GM19043 (cell line): ENCODE measurements at regions not wholly inside any gene's neighbourhood (a gene's known extent, or its start where the extent isn't known, plus 50 kb on each side); places are given as distances from the start of the nearest gene placed in this dataset.
A peak's percentile ranks its signal among the peaks of the same experiment; 100 is the strongest.
"Not testable (repeated sequence)": the region's sequence is repeated elsewhere in the genome, so short reads cannot be mapped to it uniquely, and the experiment has no call there.

ENCODE experiments used
- ATAC-seq: cut with Tn5 transposase; IDR thresholded peaks from one replicate; pipeline ENCODE4 v1.9.1; 2021; ENCODE audit warnings: low read depth; ENCODE audit not compliant: unreplicated experiment

GRCh38 chr5:15116996-15117395 is 245.4 kb upstream of the ANKH start:
- no peak for ATAC-seq

GRCh38 chr5:15106530-15107283 is 235.1 kb upstream of the ANKH start:
- ATAC-seq: no peak

GRCh38 chr5:15105799-15106393 is 234.3 kb upstream of the ANKH start:
- ATAC-seq: peak; percentile 85

- no peak for ATAC-seq
These were observed 232.3 kb upstream of the ANKH start for GRCh38 chr5:15103864-15104263.

- ATAC-seq: no peak
These were observed 231.6 kb upstream of the ANKH start for GRCh38 chr5:15103130-15103529.

- ATAC-seq: no peak
These were observed 226.0 kb upstream of the ANKH start for GRCh38 chr5:15097552-15097951.

- not testable (repeated sequence) for ATAC-seq
These were observed 225.1 kb upstream of the ANKH start for GRCh38 chr5:15096686-15097085.

GRCh38 chr5:15092801-15093200 is 221.2 kb upstream of the ANKH start:
- ATAC-seq: no peak

DNA sequence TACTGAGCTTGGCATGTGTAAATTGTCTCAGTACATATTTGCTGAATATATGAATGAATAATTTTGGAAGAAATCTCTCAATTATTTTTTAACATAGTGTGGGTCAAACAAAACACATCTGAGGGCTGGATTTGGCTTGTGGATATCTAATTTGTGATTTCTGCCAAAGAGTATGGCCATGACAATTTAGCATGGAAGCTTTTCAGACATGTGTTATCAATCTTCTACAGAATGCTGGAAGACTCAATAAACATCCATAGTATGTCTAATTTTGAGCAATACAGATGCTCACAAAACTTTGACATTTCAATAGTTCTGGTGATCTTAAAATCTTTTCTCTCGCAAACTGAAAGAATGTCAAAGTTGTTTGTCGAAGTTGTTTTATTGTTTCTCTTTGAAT is 214.1 kb upstream of the ANKH start:
- no peak for ATAC-seq

GRCh38 chr5:15082096-15082495 is 210.5 kb upstream of the ANKH start:
- ATAC-seq: no peak

DNA sequence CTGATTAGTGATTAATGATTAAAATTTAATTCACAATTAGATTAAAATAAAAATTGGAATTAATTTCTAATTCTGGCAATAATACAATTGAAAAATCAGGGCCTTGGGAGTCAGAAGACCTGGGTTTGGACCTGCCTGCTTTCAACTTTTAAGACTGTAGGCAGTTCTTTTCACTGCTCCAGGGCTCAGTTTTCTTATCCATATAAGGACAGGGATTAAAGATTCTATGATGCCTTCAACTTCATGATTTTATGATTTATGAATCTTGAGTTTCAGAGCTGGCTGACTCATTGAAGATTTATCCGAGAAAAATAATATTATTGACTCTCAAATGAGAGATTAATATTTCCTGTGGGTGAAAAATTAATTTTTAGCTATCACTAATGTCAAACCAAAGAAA is 208.6 kb upstream of the ANKH start:
- no peak for ATAC-seq

DNA sequence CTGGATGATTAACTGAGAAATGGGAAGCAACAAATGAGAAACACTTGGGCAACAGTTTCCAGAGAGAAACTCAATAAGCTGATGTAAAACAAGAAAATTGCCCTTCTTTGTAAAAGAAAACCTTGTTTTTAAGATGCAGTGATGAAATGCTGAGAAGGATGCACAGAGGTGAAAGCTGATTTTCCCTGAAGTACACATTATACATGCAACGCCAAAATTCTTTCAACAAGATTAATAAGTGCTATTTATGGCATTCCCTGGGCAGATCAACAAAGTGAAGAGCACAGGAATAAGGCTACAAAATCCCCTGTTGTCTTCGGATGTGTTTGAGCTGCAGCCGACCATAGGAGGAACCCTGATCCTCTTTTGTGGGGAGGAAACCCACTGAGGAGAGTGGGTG is 208.0 kb upstream of the ANKH start:
- ATAC-seq: no peak

DNA sequence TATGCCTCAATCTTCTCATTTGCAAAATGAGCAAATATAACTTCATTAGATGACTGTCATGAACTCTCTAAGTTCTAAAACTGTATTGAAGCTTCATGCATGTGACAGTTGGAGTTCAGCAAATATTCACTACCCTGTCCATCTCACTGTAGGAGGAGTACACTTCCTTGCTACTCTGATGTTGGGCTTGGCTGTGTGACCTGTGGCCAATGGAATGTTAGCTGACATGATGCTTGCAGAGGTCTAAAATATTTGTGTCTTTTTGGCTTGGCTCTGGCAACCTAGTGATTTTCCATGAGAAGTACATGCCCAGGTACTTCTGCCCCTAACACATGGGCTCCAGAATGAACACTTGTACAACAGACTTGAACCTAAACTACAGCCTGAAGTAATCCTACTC is 203.1 kb upstream of the ANKH start:
- no peak for ATAC-seq

DNA sequence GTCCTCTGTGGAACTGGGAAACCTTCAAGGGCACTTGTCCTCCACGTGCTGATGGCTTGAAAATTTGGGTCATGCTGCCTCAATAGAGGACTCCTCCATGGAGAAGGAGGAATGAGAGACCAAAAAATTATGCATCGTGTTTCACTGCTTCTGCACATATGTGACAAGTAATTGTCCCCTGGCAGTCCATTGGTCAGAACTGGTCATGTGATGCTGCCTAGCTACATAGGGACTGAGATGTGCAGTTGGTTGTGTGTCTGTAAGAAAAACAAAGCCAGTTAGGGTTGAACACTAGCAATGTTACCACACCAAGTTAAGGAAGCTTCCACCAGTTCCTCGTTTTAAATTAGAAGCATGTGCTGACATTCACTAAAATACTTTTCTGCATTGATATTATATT is 201.9 kb upstream of the ANKH start:
- no peak for ATAC-seq

- ATAC-seq: no peak
These were observed 199.3 kb upstream of the ANKH start for GRCh38 chr5:15070907-15071306.

- no peak for ATAC-seq
These were observed 197.9 kb upstream of the ANKH start for GRCh38 chr5:15069407-15069905.

GRCh38 chr5:15065091-15065490 is 193.5 kb upstream of the ANKH start:
- ATAC-seq: no peak

GRCh38 chr5:15064396-15064795 is 192.8 kb upstream of the ANKH start:
- no peak for ATAC-seq

DNA sequence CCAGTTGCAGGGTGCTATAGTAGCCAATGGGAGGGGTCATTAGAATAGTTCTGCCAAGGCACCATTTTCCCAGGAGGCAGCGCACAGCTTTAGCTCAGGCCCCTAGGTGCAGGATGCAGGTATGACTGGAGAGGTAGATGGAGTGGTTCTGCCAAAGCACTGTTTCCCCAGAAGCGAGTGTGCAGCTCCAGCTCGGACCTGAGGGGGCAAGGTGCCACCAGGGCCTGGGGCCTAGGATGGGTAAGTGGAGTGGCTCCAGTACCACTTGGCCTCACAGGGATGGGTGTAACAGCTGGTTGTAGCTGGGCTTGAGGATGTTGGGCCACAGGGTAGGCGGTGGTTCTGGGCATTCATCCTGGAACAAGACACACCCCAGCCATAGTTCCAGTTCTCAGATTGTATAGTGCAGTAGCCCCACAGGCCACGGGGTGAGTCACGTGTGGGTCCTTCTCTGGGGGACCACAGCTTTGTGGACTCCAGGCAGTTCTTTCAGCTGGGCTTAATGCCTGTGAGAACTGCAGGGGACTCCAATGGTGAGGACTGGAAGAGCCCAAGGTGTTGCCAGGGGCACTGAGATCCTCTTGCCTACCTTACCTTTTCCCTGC is 185.5 kb upstream of the ANKH start:
- ATAC-seq: no peak

DNA sequence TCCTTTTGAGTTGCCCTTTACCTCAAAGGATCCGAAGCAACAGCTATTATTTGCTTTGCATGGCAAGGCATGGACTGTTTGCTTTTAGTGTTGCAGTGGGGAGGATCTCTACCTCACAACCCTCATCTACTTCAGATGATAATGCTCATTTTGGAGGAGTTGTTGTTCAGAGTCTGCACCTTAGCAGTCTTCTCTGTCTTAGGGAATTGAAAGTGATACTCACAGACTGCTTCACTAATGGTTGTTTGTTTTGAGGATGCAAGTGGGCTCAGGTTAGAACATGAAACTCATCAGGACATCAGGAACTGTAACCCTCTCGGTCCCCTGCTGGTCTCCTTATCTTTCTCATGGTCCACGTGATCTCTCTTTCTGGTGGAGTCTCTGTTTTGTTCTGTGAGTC is 172.9 kb upstream of the ANKH start:
- ATAC-seq: no peak

DNA sequence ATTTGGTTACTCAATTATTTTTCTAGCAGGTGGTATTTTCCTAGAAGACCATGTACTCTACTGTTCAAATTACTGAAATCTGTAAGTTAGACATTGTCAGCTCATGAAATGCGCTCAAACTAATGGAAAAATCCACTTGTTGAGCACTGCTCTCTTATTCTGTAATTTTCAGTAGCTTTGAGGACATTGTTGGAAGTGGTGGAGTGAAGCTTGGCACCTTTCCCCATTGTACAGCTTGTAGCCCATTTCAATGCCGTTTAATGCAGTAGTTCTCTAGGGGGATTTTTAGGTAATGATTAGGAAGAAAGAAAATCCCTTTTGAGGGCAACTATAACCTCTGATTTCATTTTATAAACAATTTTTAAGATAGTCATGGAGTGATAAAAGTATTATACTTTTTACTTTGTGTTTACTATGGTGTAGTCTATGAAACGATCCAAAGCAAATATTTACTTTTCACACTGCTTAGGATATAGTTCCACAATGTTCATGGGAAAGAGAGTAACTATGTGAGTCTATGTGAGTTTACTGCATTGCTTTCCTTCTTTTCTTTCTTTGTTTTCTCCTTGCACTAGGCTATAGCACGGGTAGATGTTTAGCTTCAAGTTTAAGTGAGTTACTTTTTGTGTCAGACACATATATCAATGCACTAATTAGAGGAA is 165.8 kb upstream of the ANKH start:
- no peak for ATAC-seq
